ENCODE measurements at regions not wholly inside any gene's neighbourhood (a gene's known extent, or its start where the extent isn't known, plus 50 kb on each side); places are given as distances from the start of the nearest gene placed in this dataset.
A peak's percentile ranks its signal among the peaks of the same experiment; 100 is the strongest.

DNA sequence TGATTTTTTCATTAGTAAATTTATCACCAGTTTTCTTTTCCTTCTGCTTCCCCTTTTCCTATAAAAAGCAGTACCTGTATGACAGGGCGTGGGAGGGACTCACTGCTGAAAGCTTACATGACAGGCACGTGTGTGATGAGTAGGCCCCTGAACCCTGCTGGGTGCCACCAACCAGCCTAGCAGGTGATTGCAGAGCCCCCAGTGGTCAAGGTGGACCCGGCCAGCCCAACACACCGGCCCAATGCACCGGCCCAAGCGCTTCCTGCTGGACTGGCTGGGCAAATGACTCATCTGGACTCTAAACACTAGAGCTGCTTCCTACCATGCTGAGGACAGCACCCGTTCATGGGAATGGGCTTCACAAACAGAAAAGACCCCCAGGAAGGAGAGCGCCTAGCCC lies 89.8 kb upstream of the TMEM72 start:
- peak; percentile 14 for DNase-seq (ENCODE audit: low read depth)

DNA sequence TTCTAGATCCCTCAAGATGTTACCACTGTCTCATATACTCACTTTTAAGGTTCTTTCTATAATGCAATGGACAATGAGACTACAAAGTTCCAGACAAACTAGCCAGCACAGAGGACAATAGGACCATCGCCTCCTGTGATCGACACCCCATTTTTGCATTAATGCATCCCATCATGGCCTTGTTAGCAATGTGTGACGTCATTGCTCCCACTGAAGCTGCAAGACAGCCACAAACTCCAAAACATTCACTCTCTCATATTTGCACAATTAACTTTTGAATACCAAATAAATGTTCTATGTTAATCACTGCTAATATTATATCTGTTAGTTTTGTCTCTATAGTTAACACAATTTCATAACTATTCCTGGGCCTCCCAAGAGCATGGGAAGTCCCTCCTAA lies 88.8 kb upstream of the TMEM72 start:
- DNase-seq (ENCODE audit: low read depth), result no peak

DNA sequence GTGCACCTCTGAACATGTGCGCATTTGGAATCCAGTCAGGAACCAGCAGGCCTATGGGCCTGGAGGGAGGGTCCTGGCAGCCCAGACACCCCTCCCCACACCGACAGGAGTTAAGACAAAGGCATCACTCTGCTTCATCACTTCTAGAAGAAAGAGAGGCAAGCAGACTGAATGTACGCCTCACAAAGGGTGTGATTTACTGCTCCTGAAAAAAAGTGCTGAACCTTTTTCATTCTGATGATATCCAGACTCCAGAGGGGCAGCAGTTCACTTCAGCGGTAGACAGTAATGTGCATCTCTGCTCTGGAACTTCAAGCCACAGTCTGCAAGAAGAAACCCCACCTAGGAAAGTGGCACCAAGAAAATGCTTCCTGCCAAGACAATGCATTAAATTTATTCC lies 88.2 kb upstream of the TMEM72 start:
- no peak for DNase-seq (ENCODE audit: low read depth)

DNA sequence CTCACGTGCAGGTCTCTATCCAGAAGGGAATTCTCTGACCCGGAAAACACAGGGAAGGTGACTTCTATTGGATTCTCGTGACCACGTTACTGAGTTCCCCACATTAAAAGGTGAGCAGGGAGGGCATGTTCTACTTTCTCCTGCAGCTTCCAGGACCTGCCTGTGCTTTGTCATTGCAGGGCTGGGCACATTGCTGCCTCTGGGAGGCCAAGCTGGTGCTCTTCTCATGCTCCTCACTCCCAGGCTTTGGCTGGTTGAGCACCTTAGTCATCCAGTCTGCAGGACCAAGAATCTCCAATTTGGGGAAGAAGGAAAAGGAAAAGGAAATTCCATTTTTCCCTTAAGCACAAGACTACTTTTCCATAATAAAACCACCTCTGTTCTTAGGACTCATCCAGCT lies 86.5 kb upstream of the TMEM72 start:
- DNase-seq (ENCODE audit: low read depth), result peak; percentile 13

DNA sequence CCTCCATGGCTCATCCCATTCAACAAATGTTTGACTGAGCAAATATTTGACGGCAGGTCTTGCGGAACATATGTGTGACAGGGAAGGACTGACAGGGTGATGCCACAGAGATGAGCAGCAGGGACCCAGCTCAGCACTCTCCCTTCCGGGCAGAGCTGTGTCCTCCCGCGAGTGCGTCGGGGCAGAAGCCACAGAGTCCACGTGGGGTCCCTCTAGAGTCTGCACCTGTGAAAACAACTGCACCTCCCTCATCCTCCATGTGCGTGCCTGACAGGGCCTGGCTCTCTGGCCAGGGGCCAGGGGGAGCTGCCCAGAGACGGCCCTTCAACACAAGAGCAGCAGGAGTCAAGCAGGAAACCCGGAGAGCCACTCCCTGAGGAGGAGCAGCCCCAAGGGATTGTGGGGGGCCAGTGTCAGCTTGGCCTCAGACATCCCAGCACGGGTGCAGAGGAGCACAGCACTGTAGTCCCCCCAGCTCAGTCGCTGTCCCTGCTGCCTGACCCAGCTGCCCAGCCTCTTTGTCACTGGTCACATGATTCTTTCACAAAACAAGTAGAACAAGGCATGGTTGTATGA lies 83.6 kb upstream of the TMEM72 start:
- no peak for DNase-seq (ENCODE audit: low read depth)

DNA sequence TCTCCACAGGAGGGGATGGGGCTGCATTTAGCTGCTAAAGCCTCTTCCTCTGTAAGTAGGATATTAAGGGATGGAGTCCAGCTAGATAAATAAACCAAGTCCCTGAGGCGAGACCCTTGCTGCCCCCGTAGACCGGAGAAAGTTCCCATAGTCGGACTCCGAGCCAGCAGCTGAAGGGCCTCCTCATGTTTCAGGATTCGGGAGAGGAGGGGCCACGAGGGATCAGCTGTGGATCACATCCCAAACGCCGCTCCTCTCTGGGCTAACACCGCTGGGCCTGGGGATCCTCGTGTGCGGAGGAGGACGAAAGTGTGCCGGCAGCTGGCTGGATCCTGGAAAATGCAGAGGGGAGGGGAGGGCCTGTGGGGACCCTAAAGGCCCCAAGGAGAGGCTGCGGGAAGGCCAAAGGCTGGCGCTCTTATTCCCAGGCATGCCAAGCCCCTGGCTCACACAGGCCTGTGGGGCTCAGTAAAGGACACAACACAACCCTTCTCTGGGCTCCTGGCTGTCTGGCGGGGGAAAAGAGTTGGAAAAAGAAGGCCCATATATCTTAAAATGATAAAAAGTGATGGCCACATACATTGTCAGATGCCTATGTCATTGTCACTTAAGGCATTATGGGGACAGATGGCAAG lies 82.5 kb upstream of the TMEM72 start:
- no peak for DNase-seq (ENCODE audit: low read depth)

DNA sequence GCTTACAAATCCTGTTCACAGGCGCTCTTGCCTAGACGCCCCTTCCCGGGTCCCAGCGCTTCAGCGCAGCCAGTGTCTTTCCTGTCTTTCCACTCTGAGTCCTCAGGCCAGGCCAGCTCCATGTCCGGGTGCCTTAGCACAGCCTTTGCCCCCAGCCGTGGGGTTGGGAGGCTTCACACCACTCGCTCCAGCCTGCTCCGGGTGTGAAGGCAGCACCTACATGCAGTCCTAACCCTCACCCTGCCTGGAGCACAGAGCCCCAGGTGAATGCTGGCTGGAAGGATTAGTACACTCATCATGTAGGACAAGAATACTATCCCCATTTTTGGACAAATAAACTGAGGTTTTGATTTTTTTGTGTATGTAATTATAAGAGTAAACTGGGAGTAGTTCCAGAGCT lies 81.7 kb upstream of the TMEM72 start:
- DNase-seq (ENCODE audit: low read depth), result no peak

DNA sequence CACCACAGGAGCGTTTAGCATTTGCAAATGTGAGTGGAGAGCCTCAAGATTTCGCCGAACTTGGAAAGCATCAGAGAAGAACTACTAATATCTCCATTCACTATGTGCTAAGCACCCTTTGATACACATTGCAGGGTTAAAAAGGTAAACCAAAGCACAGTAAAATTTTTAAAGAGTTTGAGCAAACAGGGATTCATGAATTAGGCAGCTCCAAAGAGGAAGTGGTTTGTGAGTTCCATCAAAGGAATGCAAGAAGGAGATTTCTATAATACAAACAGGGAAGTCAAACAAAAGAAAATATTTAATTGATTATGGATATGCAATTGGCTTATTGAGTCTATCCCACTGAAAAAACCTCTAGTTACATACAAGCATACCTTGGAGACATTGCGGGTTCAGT lies 81.1 kb upstream of the TMEM72 start:
- peak; percentile 80 for DNase-seq (ENCODE audit: low read depth)

DNA sequence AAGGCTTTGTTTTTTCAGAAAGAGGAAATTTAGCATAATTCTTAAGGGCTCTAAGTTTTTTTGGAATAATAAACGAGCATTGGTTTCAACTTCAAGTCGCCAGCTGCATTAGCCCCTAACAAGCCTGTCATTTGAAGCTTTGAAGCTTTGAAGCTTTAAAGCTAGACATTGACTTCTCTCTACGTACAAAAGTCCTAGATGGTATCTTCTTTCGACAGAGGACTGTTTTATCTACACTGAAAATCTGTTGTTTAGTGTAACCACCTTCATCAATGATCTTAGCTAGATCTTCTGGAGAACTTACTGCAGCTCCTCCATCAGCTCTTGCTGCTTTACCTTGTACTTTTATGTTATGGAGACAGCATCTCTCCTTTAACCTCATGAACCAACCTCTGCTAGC lies 79.6 kb upstream of the TMEM72 start:
- no peak for DNase-seq (ENCODE audit: low read depth)

DNA sequence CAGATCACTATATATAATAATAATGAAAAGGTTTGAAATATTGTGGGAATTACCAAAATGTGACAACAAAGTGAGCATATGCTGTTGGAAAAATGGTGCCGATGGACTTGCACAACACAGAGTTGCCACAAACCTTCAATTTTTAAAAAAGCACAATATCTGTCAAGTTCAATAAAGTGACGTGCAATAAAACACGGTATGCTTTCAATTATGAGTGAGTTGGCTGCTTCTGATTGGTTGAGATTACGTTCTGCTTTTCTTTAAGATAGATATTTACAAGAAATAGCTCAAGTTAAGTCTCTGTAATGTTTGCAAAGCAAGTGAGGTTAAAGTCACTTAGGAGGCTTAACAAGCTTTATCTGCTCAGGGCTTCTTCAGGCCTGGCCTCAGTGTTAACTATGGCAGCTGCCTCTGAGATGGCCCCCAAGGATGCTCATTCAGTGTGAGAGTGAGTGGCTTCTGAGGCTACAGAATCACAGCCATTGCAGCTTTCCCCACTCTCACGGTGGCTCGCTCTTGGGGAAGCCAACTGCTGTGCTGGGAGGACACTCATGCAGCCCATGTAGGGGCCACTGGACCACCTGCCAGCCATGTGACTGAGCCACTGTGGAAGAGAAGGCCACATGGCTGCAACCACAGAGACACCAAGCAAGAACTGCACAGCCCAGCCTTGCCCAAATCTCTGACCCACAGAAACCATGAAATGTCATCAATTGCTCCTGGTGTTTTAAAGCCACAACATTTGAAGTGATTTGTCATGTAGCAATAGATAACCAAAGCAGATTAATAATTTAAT lies 78.3 kb upstream of the TMEM72 start:
- no peak for DNase-seq (ENCODE audit: low read depth)

DNA sequence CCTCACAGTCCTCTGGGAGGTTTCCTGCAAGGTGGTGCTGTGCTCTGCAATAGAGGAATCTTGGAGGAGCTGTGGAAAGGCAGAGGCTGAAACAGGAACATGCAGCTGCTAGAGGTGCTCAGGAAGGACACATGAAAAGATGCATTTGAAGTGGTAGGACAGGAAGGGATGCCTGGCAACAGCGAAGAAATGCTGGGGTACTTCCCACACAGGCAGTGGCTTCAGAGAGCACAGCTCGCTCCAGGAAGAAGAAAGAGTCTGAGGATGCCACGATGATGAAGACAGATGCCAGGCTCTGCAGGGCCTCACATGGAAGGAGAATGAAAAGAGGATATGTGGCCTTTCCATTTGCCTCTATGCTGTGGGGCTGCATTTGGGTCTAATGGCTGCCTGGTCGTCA lies 77.0 kb upstream of the TMEM72 start:
- DNase-seq (ENCODE audit: low read depth), result no peak

DNA sequence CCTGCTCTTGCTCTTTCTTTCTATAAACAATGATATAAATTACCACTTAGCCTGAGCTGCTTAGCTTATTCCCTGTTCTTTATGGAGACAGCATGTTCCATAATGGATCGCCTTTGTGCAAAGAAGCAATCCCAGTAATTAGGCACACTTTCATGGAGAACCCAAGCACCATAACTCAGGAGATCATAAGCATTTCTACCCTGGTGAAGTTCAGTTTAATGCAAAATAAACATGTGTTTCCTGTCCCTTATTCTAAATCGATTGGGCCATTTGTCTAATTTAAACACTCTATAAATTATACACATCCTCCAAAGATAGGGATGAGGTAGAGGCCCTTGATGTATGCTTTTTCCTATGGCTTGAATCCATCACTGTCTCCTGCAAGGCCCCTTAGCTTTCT lies 75.8 kb upstream of the TMEM72 start:
- no peak for DNase-seq (ENCODE audit: low read depth)

DNA sequence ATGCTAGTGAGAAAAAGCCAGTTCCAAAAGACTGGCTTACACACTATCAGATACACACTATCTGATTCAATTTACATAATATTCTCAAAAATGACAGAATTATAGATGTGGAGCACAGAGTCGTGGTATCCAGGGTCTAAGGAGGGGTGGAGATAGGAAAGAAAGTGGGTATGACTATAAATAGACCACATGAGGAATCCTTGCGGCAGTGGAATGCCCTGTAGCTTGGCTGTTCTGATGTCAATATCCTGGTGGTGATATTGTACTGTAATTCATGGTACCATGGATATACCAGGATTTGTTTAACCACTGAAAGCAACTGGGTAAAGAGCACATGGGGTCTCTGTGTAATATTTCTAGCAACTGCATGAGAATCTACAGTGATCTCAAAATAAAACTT lies 67.7 kb upstream of the TMEM72 start:
- DNase-seq (ENCODE audit: low read depth), result no peak

DNA sequence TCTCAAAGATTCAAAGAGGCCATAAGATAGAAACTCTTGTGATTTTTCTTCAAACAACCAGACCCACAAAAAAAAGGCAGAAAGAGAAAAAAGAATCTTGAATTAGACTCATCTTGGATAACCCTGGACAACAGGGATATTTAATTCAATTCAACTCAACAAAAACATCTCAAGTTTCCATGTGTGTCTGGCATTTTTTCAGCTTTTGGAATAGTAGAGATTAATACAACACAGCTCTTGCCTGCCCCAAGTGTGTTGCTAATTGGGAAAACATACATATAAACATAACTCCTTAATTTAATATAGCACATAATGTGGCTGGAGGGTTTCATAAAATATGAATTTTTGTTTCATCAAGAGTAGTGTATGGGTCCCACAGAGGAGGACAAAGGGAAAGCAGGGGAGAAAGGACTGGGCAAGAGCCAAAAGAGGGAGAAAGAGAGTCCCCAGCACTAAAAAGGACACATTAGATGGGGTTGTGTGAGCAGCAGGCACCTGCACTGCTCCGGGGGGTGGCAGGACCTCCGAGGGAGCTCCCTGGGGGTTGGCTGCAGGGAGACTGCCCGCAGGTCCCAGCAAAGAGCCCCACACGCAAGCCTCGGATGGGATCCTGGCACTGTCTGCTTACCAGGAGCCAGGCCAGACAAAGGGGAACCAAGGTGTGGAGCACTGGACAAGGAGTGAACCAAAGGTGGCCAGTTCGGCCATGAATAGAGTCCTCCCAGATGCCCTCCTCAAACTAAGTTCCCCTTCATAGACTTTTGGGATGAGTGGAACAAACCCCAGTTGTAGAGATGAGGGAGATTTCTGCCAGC lies 65.6 kb upstream of the TMEM72 start:
- DNase-seq (ENCODE audit: low read depth), result no peak

DNA sequence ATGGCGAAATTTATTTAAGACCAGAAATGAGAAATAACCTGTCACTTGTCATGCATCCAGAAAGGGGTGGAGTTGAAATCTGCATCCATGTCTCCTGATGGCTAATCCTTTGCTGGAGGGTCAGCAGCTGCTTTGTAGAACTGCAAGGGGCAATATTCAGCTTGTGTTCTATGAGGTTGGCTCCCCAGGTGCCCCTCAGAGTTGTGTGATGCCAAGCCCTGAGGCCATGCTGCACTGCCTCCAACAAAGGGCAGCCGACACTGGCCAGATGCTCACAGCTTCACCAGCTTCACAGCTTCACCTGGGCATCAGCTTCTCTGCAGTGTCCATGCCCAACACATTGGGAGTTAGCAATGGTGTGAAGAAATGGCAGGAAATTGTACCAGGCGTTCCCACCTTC lies 64.0 kb upstream of the TMEM72 start:
- no peak for DNase-seq (ENCODE audit: low read depth)

DNA sequence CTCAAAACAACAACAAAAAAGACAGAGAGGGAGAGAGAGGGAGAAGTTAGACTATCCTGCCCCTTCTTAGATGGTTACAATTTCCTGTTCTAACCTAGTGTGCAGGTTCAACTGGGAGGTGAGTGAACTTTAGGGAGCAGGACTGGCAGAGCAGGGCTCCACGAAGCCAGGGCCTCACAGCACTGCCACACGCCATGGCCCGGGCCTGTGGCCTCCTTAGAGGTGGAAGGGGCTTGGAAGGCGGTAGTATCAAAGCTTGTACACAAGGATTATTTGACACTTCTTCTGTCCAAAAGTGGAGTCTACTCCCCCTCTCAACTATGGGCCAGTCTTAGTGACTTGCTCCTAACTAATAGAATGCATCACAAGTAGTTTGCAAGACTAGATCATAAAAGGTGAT lies 62.9 kb upstream of the TMEM72 start:
- no peak for DNase-seq (ENCODE audit: low read depth)

DNA sequence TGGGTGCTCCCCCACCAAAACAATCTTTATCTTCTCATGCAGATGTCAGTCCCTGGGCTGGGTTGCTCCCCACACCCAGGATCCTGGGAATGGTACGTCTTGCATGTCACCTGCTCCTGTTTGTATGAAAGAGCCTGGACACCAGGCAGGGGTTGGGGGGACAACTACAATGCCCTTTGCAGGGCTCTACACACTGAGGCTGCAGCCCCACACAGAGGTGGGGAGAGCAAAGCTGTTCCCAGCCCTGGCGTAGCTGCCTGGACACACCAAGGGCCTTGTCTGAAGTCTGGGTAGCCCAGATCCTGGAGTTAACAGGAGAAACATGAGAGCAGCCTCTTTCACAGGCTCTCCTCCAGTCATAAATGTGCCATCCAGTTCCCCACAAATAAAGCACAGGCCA lies 61.2 kb upstream of the TMEM72 start:
- DNase-seq (ENCODE audit: low read depth), result no peak

DNA sequence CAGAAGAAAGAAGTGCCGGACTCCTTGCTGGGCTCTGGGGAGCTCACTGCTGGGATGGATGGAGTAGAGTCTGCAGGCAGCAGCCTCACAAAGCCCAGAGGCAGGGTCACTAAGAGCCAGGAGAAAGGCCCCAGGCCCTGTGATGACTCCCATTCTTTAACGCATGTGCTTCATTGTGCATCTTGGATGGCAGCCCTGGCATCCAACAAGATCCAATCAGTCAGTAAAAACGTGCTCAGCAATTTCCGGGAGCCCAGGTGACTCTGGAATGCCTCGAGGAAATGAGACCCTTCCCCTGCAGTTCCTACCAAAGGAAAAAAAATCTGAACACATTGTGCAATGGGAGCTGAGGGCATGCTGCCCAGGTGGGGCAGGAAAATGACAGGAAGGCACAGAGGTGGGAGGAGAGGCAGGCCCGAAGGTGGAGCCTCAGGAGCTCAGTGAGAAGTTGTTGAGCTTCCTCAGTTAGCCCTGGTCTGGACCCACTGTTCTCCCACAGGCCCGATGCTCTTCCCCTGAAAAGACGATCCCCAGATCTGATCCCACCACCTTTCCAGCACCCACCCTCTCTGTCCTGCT lies 60.7 kb upstream of the TMEM72 start:
- no peak for DNase-seq (ENCODE audit: low read depth)

DNA sequence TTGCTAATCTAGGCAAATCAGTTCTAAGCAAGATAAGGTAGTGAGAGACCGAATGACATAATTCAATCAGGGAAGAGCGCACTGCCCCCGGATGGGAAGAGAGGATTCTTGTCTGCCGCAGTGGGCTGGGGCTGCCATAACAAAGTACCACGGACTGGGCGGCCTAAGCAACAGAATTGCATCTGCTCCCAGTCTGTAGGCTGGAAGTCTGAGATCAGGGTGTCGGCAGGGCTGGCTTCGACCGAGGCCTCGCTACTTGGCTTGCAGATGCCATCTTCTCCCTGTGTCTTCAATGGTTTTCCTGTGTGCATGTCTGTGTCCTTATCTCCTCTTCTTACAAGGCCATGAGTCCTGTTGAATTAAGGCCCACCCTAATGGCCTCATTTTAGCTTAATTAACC lies 59.7 kb upstream of the TMEM72 start:
- DNase-seq (ENCODE audit: low read depth), result no peak

DNA sequence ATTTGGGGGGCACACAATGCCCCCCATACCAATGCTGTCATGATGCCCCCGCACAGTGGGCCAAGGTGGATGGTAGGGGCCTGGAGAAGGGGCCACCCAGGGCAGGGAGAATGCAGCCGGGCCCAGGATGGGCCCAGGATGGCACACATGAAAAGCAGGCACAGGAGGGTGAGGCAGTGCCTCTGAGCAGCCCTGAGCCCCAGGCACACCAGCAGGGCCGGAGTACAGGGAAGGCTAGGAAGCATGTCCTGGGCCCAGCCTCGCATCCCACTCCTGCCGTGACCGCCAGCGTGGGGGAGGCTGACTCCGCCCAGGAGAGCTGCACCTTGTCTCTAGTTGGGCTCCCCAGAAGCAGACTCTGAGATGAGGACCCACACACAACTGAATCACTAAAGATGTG lies 59.3 kb upstream of the TMEM72 start:
- DNase-seq (ENCODE audit: low read depth), result no peak

DNA sequence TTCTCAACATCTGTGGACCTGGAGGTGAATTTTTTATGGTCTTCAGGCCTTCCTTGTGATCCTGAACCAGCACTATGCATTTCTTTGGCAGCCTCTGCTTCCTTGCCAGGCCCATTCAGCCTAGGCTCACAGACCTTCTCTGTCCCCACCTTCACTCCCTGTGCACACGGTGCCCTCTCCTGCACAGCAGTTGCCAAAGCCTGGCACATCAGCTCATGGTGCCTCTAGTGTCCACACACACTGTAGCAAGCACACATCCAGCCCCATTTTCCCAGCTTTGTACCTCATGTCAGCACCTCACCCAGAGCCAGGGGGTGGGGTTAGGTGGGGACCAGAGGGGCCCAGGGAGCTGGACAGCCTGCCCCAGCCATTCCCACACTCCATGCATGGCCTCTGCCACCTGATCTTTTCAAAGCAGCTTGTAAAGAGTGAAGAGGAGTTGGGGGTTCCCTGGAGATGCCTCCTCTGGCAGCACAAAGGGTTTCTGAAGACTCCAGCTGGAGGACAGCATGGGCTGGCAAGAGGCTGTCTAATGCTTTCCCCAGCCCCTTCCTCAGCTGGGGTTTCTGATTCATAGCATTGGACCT lies 57.9 kb upstream of the TMEM72 start:
- DNase-seq (ENCODE audit: low read depth), result peak; percentile 59

DNA sequence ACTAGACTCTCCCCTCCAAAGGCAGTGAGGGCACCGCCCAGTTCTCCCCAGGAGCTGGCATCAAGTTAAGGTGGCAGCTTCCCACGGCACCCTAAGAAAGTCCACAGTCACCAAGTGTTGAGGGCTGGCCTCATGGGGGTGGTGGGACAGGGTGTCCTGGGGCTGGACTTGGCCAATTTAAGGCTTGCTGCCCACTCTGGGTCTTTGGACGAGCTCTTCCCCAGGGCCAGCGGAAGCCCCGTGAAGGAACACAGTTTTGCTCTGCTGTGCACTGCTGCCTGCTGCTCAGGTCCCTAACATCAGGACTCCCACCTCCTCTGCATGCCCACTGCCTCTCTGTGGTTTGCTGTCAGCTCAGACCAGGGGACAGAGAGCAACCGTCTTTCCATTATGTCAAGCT lies 57.3 kb upstream of the TMEM72 start:
- no peak for DNase-seq (ENCODE audit: low read depth)
